ENCODE measurements at regions not wholly inside any gene's neighbourhood (a gene's known extent, or its start where the extent isn't known, plus 50 kb on each side); places are given as distances from the start of the nearest gene placed in this dataset.

- ChIA-PET CTCF (no interaction called here), POLR2A (no interaction called here)
- TF ChIP-seq, protein P1, sequence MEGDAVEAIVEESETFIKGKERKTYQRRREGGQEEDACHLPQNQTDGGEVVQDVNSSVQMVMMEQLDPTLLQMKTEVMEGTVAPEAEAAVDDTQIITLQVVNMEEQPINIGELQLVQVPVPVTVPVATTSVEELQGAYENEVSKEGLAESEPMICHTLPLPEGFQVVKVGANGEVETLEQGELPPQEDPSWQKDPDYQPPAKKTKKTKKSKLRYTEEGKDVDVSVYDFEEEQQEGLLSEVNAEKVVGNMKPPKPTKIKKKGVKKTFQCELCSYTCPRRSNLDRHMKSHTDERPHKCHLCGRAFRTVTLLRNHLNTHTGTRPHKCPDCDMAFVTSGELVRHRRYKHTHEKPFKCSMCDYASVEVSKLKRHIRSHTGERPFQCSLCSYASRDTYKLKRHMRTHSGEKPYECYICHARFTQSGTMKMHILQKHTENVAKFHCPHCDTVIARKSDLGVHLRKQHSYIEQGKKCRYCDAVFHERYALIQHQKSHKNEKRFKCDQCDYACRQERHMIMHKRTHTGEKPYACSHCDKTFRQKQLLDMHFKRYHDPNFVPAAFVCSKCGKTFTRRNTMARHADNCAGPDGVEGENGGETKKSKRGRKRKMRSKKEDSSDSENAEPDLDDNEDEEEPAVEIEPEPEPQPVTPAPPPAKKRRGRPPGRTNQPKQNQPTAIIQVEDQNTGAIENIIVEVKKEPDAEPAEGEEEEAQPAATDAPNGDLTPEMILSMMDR (IDR thresholded peaks at IDR 0.05; ENCODE audit: low read depth, low read length) = no peak
- no peak for DNase-seq (ENCODE audit: low read depth, low spot score)
- Histone ChIP-seq H3K27me3 (ENCODE audit: control insufficient read depth, insufficient read depth, low read length) (peaks cover 10% of the 10 kb centered on the region), H3K27ac (ENCODE audit: low read depth, low read length) (no peak overlapping the region), H3K4me3 (ENCODE audit: low read depth, low read length) (no peak overlapping the region), H3K9me3 (ENCODE audit: control insufficient read depth, insufficient read depth, low read length) (no peaks in the 10 kb centered on the region)
Observed at GRCh38 chr13:99695857-99696256, 194.6 kb downstream of the TM9SF2 start.

GRCh38 chr13:99693852-99694611 lies 192.8 kb downstream of the TM9SF2 start:
- ChIA-PET CTCF (no interaction called here), POLR2A (no interaction called here)
- Histone ChIP-seq H3K27me3 (ENCODE audit: control insufficient read depth, insufficient read depth, low read length) (peaks cover 16% of the 10 kb centered on the region), H3K27ac (ENCODE audit: low read depth, low read length) (no peak overlapping the region), H3K9me3 (ENCODE audit: control insufficient read depth, insufficient read depth, low read length) (no peaks in the 10 kb centered on the region), H3K4me3 (ENCODE audit: low read depth, low read length) (no peak overlapping the region)
- TF ChIP-seq, protein P1 (IDR thresholded peaks at IDR 0.05; ENCODE audit: low read depth, low read length) = no peak
- no peak for DNase-seq (ENCODE audit: low read depth, low spot score)

- Histone ChIP-seq H3K9me3 (ENCODE audit: control insufficient read depth, insufficient read depth, low read length) (no peaks in the 10 kb centered on the region), H3K27ac (ENCODE audit: low read depth, low read length) (no peak overlapping the region), H3K27me3 (ENCODE audit: control insufficient read depth, insufficient read depth, low read length) (peaks cover 16% of the 10 kb centered on the region), H3K4me3 (ENCODE audit: low read depth, low read length) (no peak overlapping the region)
- TF ChIP-seq, protein P1 (IDR thresholded peaks at IDR 0.05; ENCODE audit: low read depth, low read length) = no peak
- ChIA-PET POLR2A (no interaction called here), CTCF (no interaction called here)
- no peak for DNase-seq (ENCODE audit: low read depth, low spot score)
Observed at GRCh38 chr13:99693351-99693750, 192.1 kb downstream of the TM9SF2 start.

DNA sequence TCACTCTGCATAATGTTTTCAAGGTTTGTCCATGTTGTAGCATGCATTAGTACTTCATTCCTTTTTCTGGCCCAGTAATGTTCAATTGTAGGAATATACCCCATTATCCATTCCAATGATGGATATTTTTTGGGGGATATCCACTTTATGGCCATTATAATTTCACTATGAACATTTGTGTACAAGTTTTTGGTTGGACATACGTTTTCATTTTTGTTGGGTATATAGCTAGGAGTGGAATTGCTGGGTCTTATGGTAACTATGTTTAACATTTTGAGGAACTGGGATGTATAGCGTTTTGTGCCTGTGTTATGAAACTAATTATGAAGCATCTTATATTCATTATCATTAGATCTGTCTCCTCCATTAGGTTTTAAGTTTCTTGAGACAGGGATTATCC lies 191.6 kb downstream of the TM9SF2 start:
- H3K27ac ChIP-seq (ENCODE audit: low read depth, low read length) = no peak overlapping the region
- H3K9me3 ChIP-seq (ENCODE audit: control insufficient read depth, insufficient read depth, low read length) = no peaks in the 10 kb centered on the region
- TF ChIP-seq, protein P1 (IDR thresholded peaks at IDR 0.05; ENCODE audit: low read depth, low read length) = no peak
- H3K27me3 ChIP-seq (ENCODE audit: control insufficient read depth, insufficient read depth, low read length) = peaks cover 16% of the 10 kb centered on the region
- H3K4me3 ChIP-seq (ENCODE audit: low read depth, low read length) = no peak overlapping the region
- no peak for DNase-seq (ENCODE audit: low read depth, low spot score)
- ChIA-PET POLR2A (no interaction called here), CTCF (no interaction called here)

GRCh38 chr13:99691552-99691951 lies 190.3 kb downstream of the TM9SF2 start:
- ChIA-PET CTCF (no interaction called here), POLR2A (no interaction called here)
- Histone ChIP-seq H3K9me3 (ENCODE audit: control insufficient read depth, insufficient read depth, low read length) (no peaks in the 10 kb centered on the region), H3K27me3 (ENCODE audit: control insufficient read depth, insufficient read depth, low read length) (peaks cover 20% of the 10 kb centered on the region), H3K4me3 (ENCODE audit: low read depth, low read length) (no peak overlapping the region), H3K27ac (ENCODE audit: low read depth, low read length) (no peak overlapping the region)
- TF ChIP-seq, protein P1 (IDR thresholded peaks at IDR 0.05; ENCODE audit: low read depth, low read length) = no peak
- DNase-seq (ENCODE audit: low read depth, low spot score) = no peak
